Omental fat pad (tissue), 3 donors: ENCODE measurements at regions not wholly inside any gene's neighbourhood (a gene's known extent, or its start where the extent isn't known, plus 50 kb on each side); places are given as distances from the start of the nearest gene placed in this dataset.

ENCODE experiments used
- ATAC-seq: fragments of 150-250 bp; one replicate; pipeline ENCODE4 v1.9.1; 2016; ENCODE audit warnings: mild to moderate bottlenecking, moderate library complexity; ENCODE audit not compliant: low FRiP score
- DNase-seq: peaks from one replicate; pipeline ENCODE4 v3.0.0-alpha.2; 2019; ENCODE audit warnings: low spot score
- TF ChIP-seq, protein P1 (sequence below), 3 donors: fragments of 450-650 bp; IDR thresholded peaks; one replicate each; pipeline ENCODE4 v1.5.1; 2016 to 2017; ENCODE audit warnings: antibody characterized with exemption in 3 of 3, mild to moderate bottlenecking in 3 of 3, moderate library complexity in 2 of 3

DNA sequence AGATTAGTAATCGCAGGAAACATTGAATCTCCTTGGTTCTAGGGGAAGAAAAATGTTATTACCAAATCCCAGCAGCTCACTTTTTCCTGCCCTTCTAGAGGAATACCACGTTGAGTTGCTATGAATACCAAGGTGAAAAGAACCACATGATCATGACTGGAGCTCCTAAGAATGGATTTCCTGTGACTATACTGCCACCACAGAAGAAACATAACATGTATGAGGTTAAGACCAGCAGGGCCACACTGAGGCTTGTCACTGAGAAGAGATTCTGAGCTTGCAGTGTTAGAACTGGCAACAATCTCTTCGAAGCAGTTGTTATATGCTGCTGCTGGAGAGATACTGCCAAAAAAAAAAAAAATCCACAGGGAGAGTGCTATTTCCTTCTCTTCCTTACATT, 1235.3 kb downstream of the FSTL5 start:
- TF ChIP-seq, protein P1, sequence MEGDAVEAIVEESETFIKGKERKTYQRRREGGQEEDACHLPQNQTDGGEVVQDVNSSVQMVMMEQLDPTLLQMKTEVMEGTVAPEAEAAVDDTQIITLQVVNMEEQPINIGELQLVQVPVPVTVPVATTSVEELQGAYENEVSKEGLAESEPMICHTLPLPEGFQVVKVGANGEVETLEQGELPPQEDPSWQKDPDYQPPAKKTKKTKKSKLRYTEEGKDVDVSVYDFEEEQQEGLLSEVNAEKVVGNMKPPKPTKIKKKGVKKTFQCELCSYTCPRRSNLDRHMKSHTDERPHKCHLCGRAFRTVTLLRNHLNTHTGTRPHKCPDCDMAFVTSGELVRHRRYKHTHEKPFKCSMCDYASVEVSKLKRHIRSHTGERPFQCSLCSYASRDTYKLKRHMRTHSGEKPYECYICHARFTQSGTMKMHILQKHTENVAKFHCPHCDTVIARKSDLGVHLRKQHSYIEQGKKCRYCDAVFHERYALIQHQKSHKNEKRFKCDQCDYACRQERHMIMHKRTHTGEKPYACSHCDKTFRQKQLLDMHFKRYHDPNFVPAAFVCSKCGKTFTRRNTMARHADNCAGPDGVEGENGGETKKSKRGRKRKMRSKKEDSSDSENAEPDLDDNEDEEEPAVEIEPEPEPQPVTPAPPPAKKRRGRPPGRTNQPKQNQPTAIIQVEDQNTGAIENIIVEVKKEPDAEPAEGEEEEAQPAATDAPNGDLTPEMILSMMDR (IDR thresholded peaks at IDR 0.05): no peak
- no peak for ATAC-seq

DNA sequence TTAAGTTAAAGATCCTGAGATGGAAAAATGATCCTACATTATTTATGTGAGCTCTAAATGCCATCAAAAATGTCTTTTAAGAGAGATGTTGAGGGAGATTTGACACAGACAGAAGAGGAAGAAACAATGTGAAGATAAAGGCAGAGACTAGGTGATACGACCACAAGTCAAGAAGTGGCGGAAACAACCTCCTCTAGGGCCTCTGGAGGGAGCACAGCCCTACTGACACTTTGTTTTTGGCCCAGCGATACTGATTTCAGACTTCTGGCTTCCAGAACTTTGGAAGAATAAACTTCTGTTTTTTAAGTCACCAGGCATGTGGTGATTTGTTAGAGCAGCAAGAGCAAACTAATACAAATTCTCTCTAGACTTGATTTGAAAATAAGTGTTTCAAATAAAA, 1216.1 kb downstream of the FSTL5 start:
- DNase-seq (no peak), ATAC-seq (no peak)
- TF ChIP-seq, protein P1 (IDR thresholded peaks at IDR 0.05): no peak

More for the DNA sequence above, 1235.3 kb downstream of the FSTL5 start:
- no peak for DNase-seq

DNA sequence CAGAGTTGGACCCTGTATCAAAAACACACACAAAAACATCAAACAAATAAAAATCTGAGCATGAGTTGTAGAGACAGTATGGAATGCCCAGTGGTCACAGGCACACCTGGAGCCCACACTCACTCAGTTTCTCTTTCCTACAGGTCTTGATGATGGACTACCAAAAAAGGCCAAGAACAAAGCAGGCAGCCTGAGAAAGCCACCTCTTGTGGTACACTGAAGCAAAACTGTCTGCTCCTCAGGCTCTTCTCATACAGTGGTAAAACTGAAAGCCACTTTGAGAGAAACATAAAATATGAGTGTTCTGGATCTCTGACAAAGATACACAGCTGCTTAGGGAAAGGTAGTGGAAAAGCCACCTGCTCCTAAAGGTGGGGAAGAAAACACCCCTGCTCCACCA, 1206.9 kb downstream of the FSTL5 start:
- ATAC-seq (no peak), DNase-seq (no peak)
- TF ChIP-seq, protein P1 (IDR thresholded peaks at IDR 0.05): no peak

DNA sequence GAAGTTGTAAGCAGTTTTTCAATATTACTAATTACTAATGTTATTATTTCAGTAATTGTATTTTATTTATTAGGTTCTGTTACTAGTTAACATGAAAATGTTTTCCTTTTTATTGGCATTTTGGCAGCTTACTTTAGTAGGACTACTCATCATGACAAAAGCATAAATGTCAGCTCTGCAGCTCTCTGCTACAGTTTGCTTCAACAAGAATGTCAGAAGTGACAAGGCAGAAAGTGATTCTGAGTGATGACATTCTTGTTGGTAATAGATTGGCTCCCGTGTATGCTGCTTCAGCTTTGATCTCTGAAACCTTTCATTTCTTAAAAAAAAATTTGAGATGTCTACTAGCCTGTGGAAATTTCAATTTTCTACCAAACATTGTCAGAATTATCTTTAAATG, 1193.9 kb downstream of the FSTL5 start:
- ATAC-seq: no peak
- DNase-seq: no peak
- TF ChIP-seq, protein P1 (IDR thresholded peaks at IDR 0.05): no peak

DNA sequence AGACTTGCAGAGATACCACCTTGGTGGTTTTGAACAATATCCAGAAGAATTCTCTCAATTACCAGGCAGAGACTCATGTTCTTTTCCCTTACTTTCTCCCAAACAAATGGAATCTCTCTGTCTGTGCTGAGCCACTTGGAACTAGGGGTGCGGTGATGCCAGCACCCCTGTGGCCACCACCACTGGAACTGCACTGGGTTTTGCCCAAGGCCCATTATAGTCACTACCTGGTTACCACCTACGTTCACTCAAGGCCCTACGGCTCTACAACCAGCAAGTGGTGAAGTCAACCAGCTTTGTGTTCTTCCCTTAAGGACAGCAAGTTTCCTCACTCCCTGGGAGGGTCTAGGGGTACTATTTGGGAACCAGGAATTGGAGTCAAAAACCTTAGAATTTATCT, 1183.7 kb downstream of the FSTL5 start:
- ATAC-seq (no peak), DNase-seq (no peak)
- TF ChIP-seq, protein P1 (IDR thresholded peaks at IDR 0.05): no peak

DNA sequence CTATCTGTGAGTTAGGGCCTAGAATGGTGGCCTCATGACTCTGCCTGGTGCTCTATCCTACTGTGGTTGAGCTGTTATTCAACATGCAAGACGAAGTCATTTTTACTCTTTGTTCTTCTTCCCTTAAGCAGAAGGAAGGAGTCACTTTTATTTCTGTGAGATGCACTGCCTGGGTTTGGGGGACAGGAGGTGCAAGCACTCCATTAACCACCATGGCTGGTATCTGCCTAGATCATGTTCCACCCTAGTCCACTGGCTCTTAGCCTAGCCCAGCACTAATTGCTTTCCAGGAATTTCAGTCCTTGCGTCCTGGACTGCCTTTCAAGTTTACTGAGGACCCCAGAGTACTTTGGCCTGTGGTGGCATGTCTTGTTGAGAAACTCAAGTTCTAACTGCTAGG, 1182.7 kb downstream of the FSTL5 start:
- TF ChIP-seq, protein P1 (IDR thresholded peaks at IDR 0.05): no peak
- DNase-seq: no peak
- no peak for ATAC-seq

DNA sequence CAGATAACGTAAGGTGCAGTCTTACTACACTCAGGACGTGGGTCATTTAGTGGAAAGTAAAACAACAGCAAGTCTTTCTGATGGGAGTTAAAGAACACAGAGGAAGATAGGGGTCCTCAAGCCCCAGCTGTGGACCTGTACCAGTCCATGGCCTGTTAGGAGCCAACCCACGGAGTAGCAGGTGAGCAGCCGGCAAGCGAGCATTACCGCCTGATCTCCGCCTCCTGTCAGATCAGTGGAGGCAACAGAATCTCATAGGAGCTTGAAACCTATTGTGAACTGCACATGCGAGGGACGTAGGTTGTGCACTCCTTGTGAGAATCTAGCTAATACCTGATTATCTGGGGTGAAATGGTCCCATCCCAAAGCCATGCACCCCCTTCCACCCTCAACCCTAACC, 1180.8 kb downstream of the FSTL5 start:
- TF ChIP-seq, protein P1 (IDR thresholded peaks at IDR 0.05): no peak
- no peak for DNase-seq
- no peak for ATAC-seq
